ENCODE measurements at regions not wholly inside any gene's neighbourhood (a gene's known extent, or its start where the extent isn't known, plus 50 kb on each side); places are given as distances from the start of the nearest gene placed in this dataset.

- no peak for TF ChIP-seq IRF2 (CRISPR knock-in tag; IDR thresholded peaks at IDR 0.05; ENCODE audit: borderline replicate concordance, low read depth)
- no peak for TF ChIP-seq ETV6 (CRISPR knock-in tag; IDR thresholded peaks at IDR 0.05)
- TF ChIP-seq, protein P1, sequence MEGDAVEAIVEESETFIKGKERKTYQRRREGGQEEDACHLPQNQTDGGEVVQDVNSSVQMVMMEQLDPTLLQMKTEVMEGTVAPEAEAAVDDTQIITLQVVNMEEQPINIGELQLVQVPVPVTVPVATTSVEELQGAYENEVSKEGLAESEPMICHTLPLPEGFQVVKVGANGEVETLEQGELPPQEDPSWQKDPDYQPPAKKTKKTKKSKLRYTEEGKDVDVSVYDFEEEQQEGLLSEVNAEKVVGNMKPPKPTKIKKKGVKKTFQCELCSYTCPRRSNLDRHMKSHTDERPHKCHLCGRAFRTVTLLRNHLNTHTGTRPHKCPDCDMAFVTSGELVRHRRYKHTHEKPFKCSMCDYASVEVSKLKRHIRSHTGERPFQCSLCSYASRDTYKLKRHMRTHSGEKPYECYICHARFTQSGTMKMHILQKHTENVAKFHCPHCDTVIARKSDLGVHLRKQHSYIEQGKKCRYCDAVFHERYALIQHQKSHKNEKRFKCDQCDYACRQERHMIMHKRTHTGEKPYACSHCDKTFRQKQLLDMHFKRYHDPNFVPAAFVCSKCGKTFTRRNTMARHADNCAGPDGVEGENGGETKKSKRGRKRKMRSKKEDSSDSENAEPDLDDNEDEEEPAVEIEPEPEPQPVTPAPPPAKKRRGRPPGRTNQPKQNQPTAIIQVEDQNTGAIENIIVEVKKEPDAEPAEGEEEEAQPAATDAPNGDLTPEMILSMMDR (IDR thresholded peaks at IDR 0.05) = no peak
- TF ChIP-seq ARID4B (CRISPR knock-in tag; IDR thresholded peaks at IDR 0.05; ENCODE audit: borderline replicate concordance) = no peak
- TF ChIP-seq NR1H2 (CRISPR knock-in tag; IDR thresholded peaks at IDR 0.05) = no peak
- TF ChIP-seq CREM (CRISPR knock-in tag; IDR thresholded peaks at IDR 0.05) = no peak
- TF ChIP-seq KAT7 (CRISPR knock-in tag; IDR thresholded peaks at IDR 0.05; ENCODE audit: borderline replicate concordance) = no peak
- TF ChIP-seq, protein P2, sequence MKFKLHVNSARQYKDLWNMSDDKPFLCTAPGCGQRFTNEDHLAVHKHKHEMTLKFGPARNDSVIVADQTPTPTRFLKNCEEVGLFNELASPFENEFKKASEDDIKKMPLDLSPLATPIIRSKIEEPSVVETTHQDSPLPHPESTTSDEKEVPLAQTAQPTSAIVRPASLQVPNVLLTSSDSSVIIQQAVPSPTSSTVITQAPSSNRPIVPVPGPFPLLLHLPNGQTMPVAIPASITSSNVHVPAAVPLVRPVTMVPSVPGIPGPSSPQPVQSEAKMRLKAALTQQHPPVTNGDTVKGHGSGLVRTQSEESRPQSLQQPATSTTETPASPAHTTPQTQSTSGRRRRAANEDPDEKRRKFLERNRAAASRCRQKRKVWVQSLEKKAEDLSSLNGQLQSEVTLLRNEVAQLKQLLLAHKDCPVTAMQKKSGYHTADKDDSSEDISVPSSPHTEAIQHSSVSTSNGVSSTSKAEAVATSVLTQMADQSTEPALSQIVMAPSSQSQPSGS (CRISPR knock-in tag; IDR thresholded peaks at IDR 0.05; ENCODE audit: borderline replicate concordance, low read depth) = no peak
- TF ChIP-seq, protein P3, sequence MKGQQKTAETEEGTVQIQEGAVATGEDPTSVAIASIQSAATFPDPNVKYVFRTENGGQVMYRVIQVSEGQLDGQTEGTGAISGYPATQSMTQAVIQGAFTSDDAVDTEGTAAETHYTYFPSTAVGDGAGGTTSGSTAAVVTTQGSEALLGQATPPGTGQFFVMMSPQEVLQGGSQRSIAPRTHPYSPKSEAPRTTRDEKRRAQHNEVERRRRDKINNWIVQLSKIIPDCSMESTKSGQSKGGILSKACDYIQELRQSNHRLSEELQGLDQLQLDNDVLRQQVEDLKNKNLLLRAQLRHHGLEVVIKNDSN (CRISPR knock-in tag; IDR thresholded peaks at IDR 0.05) = no peak
Measured at GRCh38 chr4:42736527-42737195, 79.8 kb upstream of the ATP8A1 start.

All from WTC11 (cell line).